ENCODE measurements at regions not wholly inside any gene's neighbourhood (a gene's known extent, or its start where the extent isn't known, plus 50 kb on each side); places are given as distances from the start of the nearest gene placed in this dataset.

GRCh38 chr18:71625556-71626090 lies 918.5 kb downstream of the CBLN2 start:
- TF ChIP-seq CTCF (IDR thresholded peaks at IDR 0.05; ENCODE audit: low read depth, low read length, missing control alignments), result no peak
- H3K4me3 ChIP-seq (ENCODE audit: low read depth, low read length), result no peak overlapping the region
- no peak for DNase-seq (ENCODE audit: low read depth)

- no peak for DNase-seq (ENCODE audit: low read depth)
- no peak for TF ChIP-seq CTCF (IDR thresholded peaks at IDR 0.05; ENCODE audit: low read depth, low read length, missing control alignments)
- H3K4me3 ChIP-seq (ENCODE audit: low read depth, low read length), result no peak overlapping the region
Observed at GRCh38 chr18:71598374-71598773, 945.8 kb downstream of the CBLN2 start.

GRCh38 chr18:71597219-71597618 lies 946.9 kb downstream of the CBLN2 start:
- no peak for DNase-seq (ENCODE audit: low read depth)
- H3K4me3 ChIP-seq (ENCODE audit: low read depth, low read length), result no peak overlapping the region
- no peak for TF ChIP-seq CTCF (IDR thresholded peaks at IDR 0.05; ENCODE audit: low read depth, low read length, missing control alignments)

GRCh38 chr18:71583252-71583651 lies 960.9 kb downstream of the CBLN2 start:
- no peak overlapping the region for H3K4me3 ChIP-seq (ENCODE audit: low read depth, low read length)
- TF ChIP-seq CTCF (IDR thresholded peaks at IDR 0.05; ENCODE audit: low read depth, low read length, missing control alignments), result no peak
- DNase-seq (ENCODE audit: low read depth), result no peak

- TF ChIP-seq CTCF (IDR thresholded peaks at IDR 0.05; ENCODE audit: low read depth, low read length, missing control alignments), result no peak
- no peak for DNase-seq (ENCODE audit: low read depth)
- H3K4me3 ChIP-seq (ENCODE audit: low read depth, low read length), result no peak overlapping the region
Observed at GRCh38 chr18:71554686-71555085, 989.5 kb downstream of the CBLN2 start.

GRCh38 chr18:71541643-71542042 lies 1002.5 kb downstream of the CBLN2 start:
- no peak for TF ChIP-seq CTCF (IDR thresholded peaks at IDR 0.05; ENCODE audit: low read depth, low read length, missing control alignments)
- no peak for DNase-seq (ENCODE audit: low read depth)
- H3K4me3 ChIP-seq (ENCODE audit: low read depth, low read length), result no peak overlapping the region

- no peak overlapping the region for H3K4me3 ChIP-seq (ENCODE audit: low read depth, low read length)
- no peak for TF ChIP-seq CTCF (IDR thresholded peaks at IDR 0.05; ENCODE audit: low read depth, low read length, missing control alignments)
- no peak for DNase-seq (ENCODE audit: low read depth)
Observed at GRCh38 chr18:71529703-71530303, 1014.3 kb downstream of the CBLN2 start.
